GM21515 (cell line): ENCODE measurements at regions not wholly inside any gene's neighbourhood (a gene's known extent, or its start where the extent isn't known, plus 50 kb on each side); places are given as distances from the start of the nearest gene placed in this dataset.

ENCODE experiments used
- ATAC-seq: cut with Tn5 transposase; IDR thresholded peaks from one replicate; pipeline ENCODE4 v1.9.1; 2021; ENCODE audit not compliant: unreplicated experiment

DNA sequence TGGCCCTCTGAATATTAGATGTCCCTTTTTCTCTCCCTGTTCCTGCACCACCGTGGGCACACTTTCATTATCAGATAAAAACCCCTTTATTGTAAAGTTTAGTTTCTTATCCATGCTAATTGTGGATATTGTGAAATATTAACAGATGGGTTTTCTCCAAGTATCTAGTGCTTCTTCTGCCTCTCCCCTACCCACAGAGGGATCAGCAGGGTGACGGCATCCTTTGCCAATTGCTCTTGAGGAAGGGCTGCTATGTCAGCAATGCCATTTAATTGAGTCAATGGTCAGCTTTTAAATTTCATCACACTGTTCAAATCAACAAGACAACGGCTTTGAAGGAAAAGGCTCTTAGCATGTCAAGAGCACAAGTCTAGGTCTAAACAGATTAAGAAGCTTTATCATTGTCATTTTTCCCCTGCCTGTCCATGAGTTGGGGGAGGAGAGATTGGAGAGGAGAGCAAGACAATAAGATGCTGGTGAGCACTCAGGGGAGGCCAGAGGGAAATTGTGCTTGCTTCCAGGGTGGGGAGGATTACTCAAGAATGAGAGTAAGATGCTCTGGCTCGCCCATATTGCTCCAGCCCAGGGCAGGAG is 443.0 kb upstream of the CCL2 start:
- ATAC-seq = no peak

DNA sequence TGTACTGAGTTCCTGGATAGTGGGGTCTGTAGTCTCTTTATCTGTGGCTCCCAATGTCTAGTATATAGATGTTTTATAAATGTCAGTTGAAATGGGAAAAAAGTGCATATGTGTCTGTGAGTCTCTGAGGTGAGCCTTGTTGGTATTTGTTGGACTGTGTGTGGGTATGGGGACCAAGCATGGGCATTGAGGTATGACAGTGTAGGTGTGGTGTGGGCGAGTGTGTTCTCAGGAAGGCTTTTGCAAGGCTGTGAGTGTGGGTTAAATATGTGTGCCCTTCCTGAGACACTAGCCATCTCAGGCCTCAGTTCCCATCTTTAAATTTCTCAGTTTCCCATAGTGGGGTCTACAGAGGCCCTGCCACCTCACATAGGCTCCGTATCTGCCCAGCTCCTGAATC is 440.2 kb upstream of the CCL2 start:
- no peak for ATAC-seq

DNA sequence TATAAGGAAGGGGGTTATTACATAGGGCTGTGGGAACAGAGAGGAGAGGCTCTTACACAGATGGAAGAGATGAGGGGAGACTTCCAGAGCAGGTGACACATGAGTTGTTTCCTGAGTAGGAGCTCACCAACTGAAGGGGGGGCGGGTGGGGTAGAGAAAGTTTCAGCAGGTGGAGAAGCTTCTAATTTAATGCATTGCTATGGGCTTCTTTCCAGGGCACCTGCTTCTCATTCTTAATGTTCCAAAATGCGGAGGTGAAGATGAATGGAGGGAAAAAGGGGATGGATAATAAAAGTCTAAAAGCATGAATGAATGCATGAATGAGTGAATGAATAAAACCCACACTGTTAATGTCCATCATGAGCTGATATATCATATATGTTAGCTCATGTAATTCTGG is 439.0 kb upstream of the CCL2 start:
- no peak for ATAC-seq

DNA sequence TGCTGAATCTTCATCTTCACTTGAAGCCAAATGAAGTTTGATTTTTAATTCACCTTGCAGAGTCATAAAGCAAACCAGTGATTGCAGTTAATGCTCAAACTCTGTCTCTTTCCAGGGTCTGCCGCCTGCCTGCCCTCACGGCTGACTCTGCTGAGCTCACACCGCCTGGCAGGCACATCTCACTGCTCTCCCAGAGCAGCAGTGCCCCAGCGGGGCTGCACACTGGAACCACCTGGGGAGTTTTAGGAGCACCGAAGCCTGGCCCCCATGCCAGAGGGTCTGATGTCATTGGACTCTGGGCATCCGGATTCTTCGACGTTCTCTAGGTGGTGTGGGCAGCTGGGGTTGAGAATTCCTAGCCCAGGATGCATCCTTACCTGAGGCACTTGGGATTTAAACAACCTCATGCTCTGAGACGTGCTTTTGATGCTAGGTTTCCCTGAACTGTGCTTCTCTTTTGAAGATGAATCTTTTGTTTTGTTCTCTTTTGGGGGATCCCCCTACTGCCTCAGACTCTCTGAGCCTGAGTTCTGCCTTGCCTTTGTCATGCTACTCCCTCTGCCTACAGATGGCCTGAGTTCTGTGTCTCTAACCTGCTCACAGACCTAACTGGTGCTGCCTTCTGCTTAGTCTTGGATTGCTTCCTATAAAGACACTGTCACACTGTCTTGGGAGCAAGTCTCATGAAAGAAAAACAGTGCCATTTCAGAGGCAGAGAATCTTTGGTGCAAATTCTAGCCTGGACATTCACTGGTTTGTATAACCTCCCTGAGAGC is 438.1 kb upstream of the CCL2 start:
- no peak for ATAC-seq

DNA sequence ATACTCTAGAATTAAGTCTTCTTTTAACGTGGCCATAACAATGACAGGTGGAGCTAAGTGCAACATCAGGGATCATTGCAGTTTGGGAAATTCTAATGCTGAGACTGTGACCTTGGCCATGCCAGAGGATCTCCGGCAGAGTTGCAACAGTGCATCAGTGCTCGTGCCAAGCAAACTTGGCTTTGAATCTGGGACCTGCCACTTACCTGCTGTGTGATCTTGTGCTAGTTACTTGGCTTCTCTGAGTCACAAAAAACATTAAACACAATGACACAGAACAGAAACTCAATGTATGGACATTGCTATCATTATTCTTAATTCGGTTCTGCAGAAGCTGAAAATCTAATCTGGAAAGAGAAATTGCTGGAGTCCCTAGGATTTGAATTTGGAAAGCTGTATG is 435.5 kb upstream of the CCL2 start:
- ATAC-seq = no peak

DNA sequence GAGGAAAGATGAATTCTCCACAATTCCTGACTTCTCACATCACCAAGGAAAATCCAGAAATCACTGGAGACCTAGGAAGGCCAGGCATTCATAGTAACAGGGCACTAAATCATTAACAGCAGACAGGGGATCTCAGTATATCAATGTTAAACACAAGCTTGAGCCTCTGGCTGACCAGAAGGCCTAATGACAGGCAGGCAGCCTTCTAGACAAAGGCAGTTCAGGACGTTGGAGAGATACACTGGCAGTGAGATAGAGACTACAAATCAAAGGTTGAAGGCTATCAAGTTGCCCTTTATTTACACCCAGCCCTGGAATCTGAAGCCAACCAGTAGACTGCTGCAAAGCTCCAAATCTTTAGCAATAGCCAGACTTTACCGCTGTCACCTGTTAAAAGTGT is 422.8 kb upstream of the CCL2 start:
- ATAC-seq = no peak

DNA sequence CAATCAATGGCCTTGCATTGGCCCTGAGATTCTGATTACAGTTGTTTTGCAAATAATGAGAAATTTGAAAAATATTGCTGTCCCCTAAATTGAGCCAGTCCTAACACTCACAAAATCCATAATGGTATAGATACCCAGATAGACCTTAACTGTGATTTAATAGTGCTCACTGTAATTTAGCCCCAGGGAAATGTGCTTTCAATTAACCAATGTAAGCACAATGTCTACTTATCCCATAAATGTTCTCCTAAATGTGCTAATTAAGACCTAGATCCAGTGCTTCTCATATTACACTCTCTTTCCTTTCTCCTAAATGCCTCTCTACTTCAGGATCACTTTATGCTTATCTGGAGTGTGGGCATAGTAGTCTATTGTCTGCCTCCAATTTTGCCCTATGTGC is 417.8 kb upstream of the CCL2 start:
- no peak for ATAC-seq

DNA sequence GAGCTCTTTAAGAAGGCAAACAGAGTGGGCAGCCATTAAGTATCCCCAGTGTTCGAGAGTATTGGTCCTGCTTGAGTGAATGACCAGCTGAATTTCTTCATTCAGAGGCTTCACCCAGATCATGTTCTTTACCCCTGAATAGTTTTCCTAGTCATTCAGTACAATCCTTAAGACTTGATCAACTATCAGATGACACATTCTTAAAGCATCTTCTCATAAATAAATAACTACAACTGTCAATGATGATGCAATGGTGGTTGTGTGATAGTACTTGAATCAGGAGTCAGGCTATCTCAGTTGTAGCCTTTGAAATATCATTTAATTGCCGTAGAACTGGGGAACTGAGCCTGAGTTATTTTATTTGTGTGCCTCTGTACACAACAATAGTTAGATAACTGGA is 416.8 kb upstream of the CCL2 start:
- ATAC-seq = no peak

DNA sequence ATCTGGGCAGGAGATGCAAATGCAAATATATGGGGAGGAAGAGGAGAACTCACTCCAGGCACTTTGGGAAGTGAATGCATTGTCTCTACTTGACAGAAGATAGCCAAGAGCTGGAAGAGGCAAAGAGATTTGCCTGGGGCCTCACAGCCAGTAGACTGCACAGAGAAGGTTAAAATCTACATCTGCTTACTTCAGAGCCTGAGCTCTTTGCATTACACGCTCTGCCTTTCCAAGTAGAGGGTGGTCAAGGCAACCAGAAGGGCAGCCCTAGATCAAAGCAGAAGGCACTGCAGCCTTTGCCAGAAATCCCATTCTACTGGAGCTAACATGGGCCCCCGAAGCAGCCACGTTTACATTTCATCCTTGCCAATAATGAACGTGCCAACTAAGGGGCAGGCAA is 407.2 kb upstream of the CCL2 start:
- ATAC-seq = no peak

DNA sequence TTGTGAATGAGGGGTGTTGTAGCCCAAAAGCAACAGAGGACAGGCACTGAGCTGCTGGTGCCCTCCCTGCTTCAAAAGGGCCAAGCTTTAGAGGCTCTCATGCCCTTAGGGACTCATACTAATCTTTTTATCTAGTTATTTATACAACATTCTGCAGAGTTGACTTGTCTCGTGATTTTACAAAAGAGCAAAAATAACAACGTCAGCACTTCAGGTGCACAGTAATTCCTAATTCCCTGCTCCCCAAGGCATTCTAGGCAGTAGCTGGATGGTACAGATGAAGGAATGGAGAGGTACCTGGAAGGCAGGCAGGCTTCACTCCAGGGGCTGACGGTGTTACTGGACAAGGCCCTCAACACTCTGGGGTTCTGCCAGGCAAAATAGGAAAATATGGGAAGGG is 406.7 kb upstream of the CCL2 start:
- no peak for ATAC-seq

DNA sequence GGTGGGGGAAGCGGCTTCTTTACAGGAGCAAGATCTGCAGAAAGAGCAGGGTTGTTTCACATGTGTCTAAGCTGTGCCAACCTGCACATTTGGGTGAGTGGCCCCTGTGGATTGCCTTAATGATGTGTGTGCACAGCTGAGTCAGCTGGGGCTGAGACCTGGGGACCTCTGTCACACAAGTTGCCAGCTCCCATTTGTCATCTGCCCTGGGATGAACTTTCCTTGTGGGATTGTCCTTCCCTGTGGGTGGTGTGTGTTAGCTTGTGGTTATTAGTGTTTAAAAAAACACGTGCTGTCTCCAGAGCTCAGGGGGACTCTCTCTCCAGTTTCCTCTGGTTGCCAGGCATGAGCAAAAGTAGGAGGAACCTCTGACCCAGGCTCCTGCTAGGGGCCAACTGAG is 400.5 kb upstream of the CCL2 start:
- ATAC-seq = no peak

DNA sequence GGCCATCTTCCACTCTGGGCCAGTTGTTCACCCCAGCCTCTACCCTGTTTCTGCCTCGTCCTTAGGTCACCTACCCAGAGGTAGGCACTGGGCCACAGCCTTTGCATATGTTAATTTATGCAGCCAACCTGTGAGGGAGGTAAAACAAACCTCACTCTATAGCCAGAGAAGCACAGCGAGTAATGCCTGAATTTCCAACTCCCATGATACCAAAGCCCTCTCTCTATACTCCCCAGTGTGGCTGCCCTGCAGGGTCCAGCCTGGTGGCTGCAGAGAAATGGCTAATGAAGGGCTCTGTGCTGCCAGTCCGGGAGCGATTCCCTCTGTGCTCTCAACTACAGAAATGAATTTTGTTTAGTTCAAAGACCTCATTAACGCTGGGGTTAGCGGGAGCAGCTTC is 397.0 kb upstream of the CCL2 start:
- no peak for ATAC-seq

DNA sequence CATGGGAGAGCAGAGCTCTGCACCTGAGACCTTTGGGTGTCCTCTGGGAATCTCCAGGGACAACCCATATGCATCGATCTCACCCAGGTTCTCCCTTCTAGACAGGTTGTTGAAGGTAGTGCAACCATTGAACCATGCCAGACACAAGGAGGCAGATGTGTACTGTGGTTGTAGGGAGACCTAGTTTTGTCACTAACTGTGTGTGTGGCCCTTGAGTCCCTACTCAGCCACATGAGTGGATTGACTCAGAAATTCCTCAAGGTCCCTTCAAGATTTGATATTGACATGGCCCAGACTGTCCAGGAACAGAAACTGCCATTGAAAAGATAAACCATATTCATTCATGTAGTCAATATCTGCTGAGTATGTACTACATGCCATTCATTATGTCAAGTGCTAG is 396.4 kb upstream of the CCL2 start:
- no peak for ATAC-seq

DNA sequence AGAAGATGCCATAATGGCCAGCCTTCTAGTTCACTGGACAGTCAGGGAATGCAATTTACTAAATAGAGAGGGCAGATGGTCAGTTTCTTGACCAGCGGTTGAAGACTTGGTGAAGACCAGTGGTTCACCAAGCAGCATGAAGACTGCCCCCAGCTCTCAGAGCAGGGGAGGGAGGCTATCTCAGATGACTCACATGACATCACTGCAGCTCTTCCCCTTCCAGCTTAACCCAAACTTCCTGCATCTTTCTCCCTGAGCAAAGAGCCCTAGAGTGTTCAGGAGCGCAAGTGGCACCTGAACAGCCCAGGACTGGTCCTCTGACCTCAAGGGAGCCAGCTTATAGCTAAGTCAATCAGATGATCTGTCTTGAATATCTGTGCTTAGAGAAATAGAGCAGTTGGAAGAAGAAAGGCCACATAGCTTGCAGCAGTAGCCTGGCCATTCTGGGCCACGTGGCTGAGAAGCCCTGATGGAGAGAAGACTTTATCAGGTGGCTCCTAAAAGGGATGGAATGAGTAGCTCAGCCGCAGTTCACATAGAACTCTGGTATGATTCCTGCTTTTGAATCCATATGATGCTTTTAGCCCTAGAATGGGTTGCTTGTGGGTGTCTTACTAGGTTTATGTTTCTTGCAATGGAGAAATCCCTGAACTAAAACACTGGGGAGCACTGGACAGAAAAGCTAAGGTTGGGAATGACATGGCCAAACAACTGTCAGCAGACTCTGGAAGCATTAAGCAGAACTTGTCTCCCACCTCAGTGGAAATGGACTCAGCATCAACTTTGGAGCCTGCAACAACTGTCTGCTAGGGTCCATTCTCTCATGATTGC is 392.1 kb upstream of the CCL2 start:
- no peak for ATAC-seq

DNA sequence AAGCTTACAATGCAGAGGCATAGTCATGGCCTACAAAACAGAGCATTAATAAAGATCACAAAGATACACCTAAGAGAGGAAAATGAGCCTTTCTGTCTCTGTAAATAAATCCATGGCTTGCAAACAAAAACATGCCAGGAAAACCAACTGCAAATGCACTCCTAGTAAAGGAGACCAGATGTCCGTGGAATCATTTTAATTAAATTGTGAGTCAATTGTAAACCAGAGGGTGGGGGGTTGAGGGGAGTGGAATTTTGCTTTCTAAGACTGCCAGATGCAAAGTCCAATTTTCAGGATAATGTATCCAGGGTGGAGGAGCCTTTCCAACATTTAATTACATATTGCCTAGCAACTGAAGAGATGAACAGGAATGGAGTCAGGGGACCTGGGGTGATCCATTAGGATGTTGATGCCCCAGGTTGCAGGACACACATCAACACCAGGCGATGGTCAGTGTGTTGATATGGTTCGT is 390.3 kb upstream of the CCL2 start:
- ATAC-seq = no peak

DNA sequence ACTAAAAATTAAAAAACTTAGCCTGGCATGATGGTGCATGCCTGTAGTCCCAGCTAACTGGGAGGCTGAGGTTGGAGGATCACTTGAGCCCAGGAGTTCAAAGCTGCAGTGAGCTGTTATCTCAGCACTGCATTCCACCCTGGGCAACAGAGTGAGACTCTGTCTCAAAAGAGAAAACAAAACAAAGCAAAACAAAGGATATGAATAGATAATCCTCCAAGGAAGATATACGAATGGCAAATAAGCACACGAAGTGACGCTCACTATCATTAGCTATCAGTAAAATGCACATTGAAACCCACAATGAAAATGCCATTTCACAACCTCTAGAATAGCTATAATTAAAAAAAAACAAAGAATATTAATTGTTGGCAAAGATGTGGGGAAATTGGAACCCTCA is 386.2 kb upstream of the CCL2 start:
- no peak for ATAC-seq

DNA sequence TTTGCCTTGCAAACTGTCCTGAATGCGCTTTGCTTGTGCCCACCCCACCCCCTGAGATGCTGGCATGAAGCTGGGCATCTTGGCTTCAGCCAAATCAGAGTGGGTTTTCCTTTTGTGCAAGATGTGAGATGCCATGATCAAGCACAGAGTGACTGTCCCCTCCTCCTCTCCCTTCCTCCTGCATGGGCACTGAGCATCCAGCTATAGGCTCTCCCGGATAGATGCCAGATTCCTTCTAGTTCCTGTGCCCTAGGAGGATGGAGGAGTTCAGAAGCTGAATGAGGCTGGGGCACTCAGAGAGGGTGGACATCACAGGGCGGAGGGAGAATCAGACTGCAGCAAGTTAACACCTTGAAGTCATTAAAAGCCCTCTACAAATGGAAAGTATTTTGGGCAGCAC is 384.1 kb upstream of the CCL2 start:
- no peak for ATAC-seq

DNA sequence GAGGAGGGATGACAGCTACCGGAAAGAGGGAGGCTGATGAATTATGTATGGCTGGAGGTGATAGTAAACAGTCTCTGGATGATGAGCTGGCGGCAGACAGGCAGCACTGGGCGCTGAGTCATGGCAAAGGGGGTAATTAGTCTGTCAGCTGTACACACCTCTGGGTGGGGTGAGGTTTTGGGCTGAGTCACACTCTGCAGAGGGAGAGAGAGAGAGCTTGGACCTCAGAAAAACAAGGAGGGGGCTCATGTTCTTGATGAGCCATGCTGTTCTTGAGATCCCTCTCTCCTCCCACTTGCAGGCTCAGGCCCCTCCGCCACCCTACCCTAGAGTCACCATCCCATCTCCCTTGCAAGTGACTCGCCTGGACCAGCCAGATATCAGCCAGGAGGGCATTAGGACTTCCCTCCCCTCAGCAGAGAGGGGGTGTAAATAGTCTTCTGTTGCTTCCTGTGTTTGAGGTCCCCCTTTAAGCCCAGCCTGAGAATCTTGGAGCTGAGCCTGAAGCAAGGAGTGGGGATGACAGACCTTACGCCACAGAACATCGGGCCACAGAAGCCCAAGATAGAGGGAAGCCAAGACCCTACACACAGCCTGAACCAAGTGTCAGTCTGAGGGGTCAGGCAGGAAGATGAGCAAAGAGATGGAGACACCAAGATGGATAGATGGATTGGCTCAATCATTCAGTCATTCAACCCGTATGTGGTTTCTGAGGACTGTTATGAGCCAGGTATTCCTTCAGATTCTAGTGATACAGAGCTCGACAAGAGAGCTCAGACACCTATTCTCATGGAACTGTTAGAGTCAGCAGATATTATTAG is 383.2 kb upstream of the CCL2 start:
- ATAC-seq = no peak

DNA sequence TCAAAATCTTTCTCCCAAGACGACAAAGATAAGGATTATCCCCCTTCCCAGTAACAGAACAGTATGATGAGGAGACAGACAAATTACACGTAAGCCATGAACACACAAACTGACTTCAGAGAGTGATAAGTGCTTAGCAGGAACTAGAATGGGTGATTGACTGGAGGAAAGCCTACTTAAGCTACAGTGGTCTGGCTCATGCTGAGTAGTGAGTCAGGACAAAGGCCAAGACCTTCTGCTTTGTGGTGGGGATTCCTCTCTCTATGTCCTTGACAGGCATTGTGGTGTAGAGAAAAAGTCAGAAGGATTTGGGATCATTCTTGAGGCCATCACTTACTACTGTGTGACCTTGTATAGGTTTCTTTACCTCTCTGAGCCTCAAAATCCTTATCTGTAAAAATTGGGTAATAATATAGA is 381.9 kb upstream of the CCL2 start:
- no peak for ATAC-seq

DNA sequence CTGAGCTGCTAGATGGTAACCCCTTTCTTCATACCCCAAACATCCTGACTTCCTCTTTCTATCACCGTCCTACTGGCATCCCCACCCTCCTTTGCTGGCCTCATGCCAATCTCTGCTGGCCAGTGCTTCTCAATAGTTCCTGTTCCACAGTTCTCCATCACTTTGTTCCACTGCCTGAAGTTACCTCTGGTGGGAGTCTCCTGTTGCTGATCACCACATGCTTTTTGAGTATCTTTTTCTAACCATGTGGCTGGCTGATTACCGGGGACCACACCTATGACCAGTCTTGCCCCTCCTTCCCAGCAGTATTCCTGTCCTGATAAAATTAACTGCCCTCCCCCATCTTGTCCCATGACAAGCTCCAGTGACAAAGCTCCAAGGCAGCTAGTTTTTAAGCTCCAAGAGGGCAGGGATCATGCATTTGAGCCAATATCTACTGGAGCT is 380.4 kb upstream of the CCL2 start:
- no peak for ATAC-seq

DNA sequence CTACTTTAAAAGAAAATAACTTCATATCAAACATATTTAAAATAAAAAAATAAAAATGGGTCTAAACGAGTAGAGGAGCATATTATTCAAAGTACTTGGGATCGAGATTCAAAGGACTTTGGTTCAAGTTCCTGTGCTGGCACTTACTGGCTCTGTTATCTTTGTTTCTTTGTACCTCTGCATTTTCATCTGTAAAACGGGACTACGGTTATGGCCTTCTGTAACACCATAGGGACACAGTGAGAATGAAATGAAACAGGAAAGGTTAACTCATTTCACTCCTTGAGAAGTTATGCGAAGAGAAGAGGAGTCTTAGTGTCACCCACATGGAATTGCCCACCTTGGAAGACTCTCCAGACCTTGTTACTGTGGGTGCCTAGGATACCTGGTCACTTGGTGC is 379.1 kb upstream of the CCL2 start:
- ATAC-seq = no peak
